ENCODE measurements at regions not wholly inside any gene's neighbourhood (a gene's known extent, or its start where the extent isn't known, plus 50 kb on each side); places are given as distances from the start of the nearest gene placed in this dataset.

- Histone ChIP-seq H3K18ac (ENCODE audit: insufficient read length, low read depth, low read length) (no peak overlapping the region), H3K9me3 (ENCODE audit: control insufficient read depth, low read depth, low read length) (peaks cover 75% of the 10 kb centered on the region), H3K27ac (ENCODE audit: insufficient read length, low read depth, low read length) (no peak overlapping the region), H2BK20ac (ENCODE audit: low read depth, low read length, poor library complexity, severe bottlenecking) (no peak overlapping the region), H3K9ac (ENCODE audit: extremely low read depth, insufficient read length, low read length) (no peak overlapping the region), H3K79me1 (ENCODE audit: insufficient read depth, low read depth, low read length, poor library complexity, severe bottlenecking) (no peaks in the 10 kb centered on the region), H3K4ac (ENCODE audit: low read depth, low read length) (no peak overlapping the region), H4K20me1 (ENCODE audit: control insufficient read depth, insufficient read depth, insufficient read length) (no peaks in the 10 kb centered on the region), H2BK15ac (ENCODE audit: low read depth, low read length) (no peak overlapping the region), H3K14ac (ENCODE audit: insufficient read depth, low read length) (no peak overlapping the region), H3T11ph (ENCODE audit: low read length) (no peak overlapping the region), H4K91ac (ENCODE audit: insufficient read length, low read depth, low read length) (no peak overlapping the region), H2AFZ (ENCODE audit: low read length) (no peak overlapping the region), H4K8ac (replicated peaks; ENCODE audit: insufficient read length, low read depth, low read length) (no peak overlapping the region), H2AK5ac (ENCODE audit: insufficient read length, low read length) (no peak overlapping the region), H2BK5ac (ENCODE audit: insufficient read length, low read length) (no peak overlapping the region), H3K4me2 (ENCODE audit: insufficient read depth, insufficient read length, low read length) (no peak overlapping the region), H2BK120ac (ENCODE audit: low read depth, low read length, poor library complexity, severe bottlenecking) (no peak overlapping the region), H3K27me3 (ENCODE audit: insufficient read depth, low read length) (no peaks in the 10 kb centered on the region), H3K4me1 (ENCODE audit: insufficient read depth, low read length) (no peaks in the 10 kb centered on the region), H4K5ac (ENCODE audit: insufficient read length, low read depth, low read length) (no peak overlapping the region), H3K23me2 (ENCODE audit: insufficient read length, low read depth, low read length, poor library complexity, severe bottlenecking) (no peaks in the 10 kb centered on the region), H3K79me2 (ENCODE audit: insufficient read depth, low read length) (no peaks in the 10 kb centered on the region), H3K23ac (ENCODE audit: insufficient read length, low read depth, low read length) (no peak overlapping the region), H3K56ac (ENCODE audit: insufficient read length, low read depth, low read length) (no peak overlapping the region), H2BK12ac (ENCODE audit: insufficient read length, low read depth, low read length) (no peak overlapping the region)
- DNase-seq = no peak
- H3K36me3 Mint-ChIP-seq (ENCODE audit: insufficient read depth in 1 of 3, low read depth in 3 of 3) = peaks cover 7 to 34% (median 7%) of the 10 kb centered on the region in 3 experiments; a peak in 6 of 7 replicates
- H3K27me3 Mint-ChIP-seq (ENCODE audit: low read depth) = peaks cover 3% of the 10 kb centered on the region
- H3K4me1 Mint-ChIP-seq = no peaks in the 10 kb centered on the region
- no peak overlapping the region for H3K27ac Mint-ChIP-seq
- WGBS (ENCODE audit: extremely low coverage, insufficient read length, low lambda C conversion rate) = no CpG with 5 or more reads among the region's 30 CpGs
- no peak overlapping the region for H3K4me3 Mint-ChIP-seq
- peaks cover 90 to 95% of the 10 kb centered on the region in 2 experiments for H3K9me3 Mint-ChIP-seq
- TF ChIP-seq, protein P1, sequence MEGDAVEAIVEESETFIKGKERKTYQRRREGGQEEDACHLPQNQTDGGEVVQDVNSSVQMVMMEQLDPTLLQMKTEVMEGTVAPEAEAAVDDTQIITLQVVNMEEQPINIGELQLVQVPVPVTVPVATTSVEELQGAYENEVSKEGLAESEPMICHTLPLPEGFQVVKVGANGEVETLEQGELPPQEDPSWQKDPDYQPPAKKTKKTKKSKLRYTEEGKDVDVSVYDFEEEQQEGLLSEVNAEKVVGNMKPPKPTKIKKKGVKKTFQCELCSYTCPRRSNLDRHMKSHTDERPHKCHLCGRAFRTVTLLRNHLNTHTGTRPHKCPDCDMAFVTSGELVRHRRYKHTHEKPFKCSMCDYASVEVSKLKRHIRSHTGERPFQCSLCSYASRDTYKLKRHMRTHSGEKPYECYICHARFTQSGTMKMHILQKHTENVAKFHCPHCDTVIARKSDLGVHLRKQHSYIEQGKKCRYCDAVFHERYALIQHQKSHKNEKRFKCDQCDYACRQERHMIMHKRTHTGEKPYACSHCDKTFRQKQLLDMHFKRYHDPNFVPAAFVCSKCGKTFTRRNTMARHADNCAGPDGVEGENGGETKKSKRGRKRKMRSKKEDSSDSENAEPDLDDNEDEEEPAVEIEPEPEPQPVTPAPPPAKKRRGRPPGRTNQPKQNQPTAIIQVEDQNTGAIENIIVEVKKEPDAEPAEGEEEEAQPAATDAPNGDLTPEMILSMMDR (conservative IDR thresholded peaks at IDR 0.05) = no peak
These were observed 1361.9 kb downstream of the UQCRFS1 start for GRCh38 chr19:27851002-27851481.
